WI38 (cell line): ENCODE measurements at regions not wholly inside any gene's neighbourhood (a gene's known extent, or its start where the extent isn't known, plus 50 kb on each side); places are given as distances from the start of the nearest gene placed in this dataset.

ENCODE experiments used
- H3K4me3 ChIP-seq: 2 replicates; pipeline ENCODE4 v1.5.1; 2011; ENCODE audit warnings: low read depth, mild to moderate bottlenecking, control low read depth, low read length
- TF ChIP-seq, protein P1 (sequence below): IDR thresholded peaks from 2 replicates; pipeline ENCODE4 v1.5.1; 2012; ENCODE audit warnings: low read depth, mild to moderate bottlenecking, control low read depth, low read length

DNA sequence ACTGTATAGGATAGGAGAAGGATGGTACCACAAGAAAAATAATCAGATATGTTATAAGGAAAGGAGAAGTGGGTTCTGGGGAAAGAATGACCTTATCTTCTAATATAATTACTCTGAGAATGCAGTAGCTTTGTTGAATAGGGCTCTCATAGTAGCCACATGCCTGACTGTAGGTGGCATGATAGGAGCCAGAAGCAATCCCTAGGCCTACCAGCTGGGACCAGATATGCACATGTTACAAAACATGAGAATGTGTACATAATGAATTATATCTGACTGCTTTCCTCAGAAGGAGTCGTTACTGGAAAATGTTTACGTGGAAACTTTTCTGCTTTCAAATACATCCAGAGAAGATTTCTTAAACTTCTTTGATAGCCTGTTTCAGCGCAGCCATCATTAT, 53.2 kb upstream of the FAM3C start:
- no peak overlapping the region for H3K4me3 ChIP-seq
- TF ChIP-seq, protein P1, sequence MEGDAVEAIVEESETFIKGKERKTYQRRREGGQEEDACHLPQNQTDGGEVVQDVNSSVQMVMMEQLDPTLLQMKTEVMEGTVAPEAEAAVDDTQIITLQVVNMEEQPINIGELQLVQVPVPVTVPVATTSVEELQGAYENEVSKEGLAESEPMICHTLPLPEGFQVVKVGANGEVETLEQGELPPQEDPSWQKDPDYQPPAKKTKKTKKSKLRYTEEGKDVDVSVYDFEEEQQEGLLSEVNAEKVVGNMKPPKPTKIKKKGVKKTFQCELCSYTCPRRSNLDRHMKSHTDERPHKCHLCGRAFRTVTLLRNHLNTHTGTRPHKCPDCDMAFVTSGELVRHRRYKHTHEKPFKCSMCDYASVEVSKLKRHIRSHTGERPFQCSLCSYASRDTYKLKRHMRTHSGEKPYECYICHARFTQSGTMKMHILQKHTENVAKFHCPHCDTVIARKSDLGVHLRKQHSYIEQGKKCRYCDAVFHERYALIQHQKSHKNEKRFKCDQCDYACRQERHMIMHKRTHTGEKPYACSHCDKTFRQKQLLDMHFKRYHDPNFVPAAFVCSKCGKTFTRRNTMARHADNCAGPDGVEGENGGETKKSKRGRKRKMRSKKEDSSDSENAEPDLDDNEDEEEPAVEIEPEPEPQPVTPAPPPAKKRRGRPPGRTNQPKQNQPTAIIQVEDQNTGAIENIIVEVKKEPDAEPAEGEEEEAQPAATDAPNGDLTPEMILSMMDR: no peak

DNA sequence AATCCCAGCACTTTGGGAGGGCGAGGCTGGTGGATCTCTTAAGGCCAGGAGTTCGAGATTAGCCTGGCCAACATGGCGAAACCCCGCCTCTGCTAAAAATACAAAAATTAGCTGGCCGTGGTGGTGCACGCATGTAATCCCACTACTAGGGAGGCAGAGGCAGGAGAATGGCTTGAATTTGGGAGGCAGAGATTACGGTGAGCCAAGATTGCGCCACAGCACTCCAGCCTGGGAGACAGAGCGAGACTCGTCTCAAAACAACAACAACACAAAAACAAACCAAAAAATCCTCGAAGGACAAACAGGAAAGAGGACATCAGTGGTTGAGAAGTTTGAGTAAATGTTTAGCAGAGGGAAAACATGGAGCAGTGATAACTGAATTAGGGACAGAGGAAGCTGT, 52.3 kb upstream of the FAM3C start:
- no peak overlapping the region for H3K4me3 ChIP-seq
- TF ChIP-seq, protein P1: no peak

GRCh38 chr7:121447911-121448300, 51.8 kb upstream of the FAM3C start:
- TF ChIP-seq, protein P1: no peak

DNA sequence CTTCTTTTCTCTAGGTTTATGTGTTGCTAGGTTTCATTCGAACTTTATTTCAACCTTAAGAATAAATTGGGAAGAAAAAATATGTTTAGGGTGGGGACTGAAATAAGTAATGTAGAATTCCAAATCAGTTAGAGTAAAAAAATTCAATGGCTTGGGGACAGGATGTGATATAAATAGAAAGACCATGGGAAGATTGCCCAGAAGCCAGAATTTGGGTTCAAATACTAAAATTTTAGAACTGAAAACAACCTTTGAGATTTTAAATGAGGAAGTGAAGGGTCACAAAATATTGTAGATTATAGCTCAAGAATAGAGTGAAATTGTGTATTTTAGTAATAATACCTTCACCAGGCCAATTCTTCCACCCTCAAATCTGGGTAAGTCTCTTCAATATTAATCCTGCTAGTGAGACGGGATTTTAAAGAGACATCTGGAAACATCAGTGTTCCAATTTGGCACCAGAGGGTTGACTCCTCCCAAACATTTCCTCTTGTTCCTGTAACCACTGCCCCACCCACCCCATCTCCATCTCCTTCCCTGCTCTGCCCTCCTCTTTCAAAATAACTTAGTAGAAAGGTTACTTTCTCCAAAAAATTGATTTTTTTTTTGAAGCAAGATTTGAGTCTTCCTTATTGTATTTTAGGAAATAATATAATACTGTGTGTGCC, 51.3 kb upstream of the FAM3C start:
- no peak overlapping the region for H3K4me3 ChIP-seq
- TF ChIP-seq, protein P1: no peak

More at GRCh38 chr7:121447911-121448300, 51.8 kb upstream of the FAM3C start:
- H3K4me3 ChIP-seq: no peak overlapping the region

DNA sequence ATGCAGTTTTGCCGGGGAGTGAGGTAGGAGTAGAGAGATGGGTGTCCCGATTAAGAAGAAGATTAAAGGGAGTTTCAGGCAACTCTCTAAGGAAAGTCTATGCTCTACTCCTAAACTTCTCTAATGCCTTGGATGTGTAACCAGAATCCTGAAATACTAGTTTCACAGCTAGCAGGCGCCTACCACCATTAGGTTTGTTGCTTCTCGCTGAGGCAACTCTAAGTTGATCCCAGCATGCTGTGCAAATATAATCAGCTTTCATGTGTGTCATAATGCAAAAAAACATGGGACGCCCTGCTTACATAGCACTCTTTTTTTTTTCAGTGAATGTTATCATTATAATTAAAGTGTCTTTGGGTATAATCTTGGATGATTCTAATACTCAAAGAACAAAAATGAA, 50.4 kb upstream of the FAM3C start:
- TF ChIP-seq, protein P1: no peak
- H3K4me3 ChIP-seq: no peak overlapping the region
